Fibroblast of villous mesenchyme (primary cell): ENCODE measurements at regions not wholly inside any gene's neighbourhood (a gene's known extent, or its start where the extent isn't known, plus 50 kb on each side); places are given as distances from the start of the nearest gene placed in this dataset.

Experiments
- DNase-seq: peaks from one replicate; pipeline ENCODE4 v3.0.0-alpha.2; 2010; ENCODE audit warnings: low read depth
- H3K4me3 ChIP-seq: 2 replicates; pipeline ENCODE4 v1.5.1; 2011; ENCODE audit warnings: low read depth, mild to moderate bottlenecking, low read length
- CTCF ChIP-seq: IDR thresholded peaks from 2 replicates; pipeline ENCODE4 v1.5.1; 2012; ENCODE audit warnings: low read depth, mild to moderate bottlenecking, low read length; ENCODE audit not compliant: insufficient read depth

GRCh38 chr16:25512041-25512440, 179.7 kb upstream of the HS3ST4 start:
- no peak for DNase-seq
- no peak for TF ChIP-seq CTCF
- H3K4me3 ChIP-seq: no peak overlapping the region

GRCh38 chr16:25509456-25509855, 182.3 kb upstream of the HS3ST4 start:
- DNase-seq: no peak
- no peak overlapping the region for H3K4me3 ChIP-seq
- no peak for TF ChIP-seq CTCF

GRCh38 chr16:25501530-25502255, 190.1 kb upstream of the HS3ST4 start:
- TF ChIP-seq CTCF: no peak
- DNase-seq: no peak

GRCh38 chr16:25494292-25494691, 197.5 kb upstream of the HS3ST4 start:
- DNase-seq: no peak
- no peak for TF ChIP-seq CTCF
- no peak overlapping the region for H3K4me3 ChIP-seq

More at GRCh38 chr16:25501530-25502255, 190.1 kb upstream of the HS3ST4 start:
- H3K4me3 ChIP-seq: no peak overlapping the region

GRCh38 chr16:25493136-25493811, 198.5 kb upstream of the HS3ST4 start:
- no peak for TF ChIP-seq CTCF
- no peak for DNase-seq
- no peak overlapping the region for H3K4me3 ChIP-seq

GRCh38 chr16:25488435-25488834, 203.3 kb upstream of the HS3ST4 start:
- no peak for TF ChIP-seq CTCF
- no peak for DNase-seq
- H3K4me3 ChIP-seq: no peak overlapping the region
